ENCODE measurements at regions not wholly inside any gene's neighbourhood (a gene's known extent, or its start where the extent isn't known, plus 50 kb on each side); places are given as distances from the start of the nearest gene placed in this dataset.
"Not testable (repeated sequence)": the region's sequence is repeated elsewhere in the genome, so short reads cannot be mapped to it uniquely, and the experiment has no call there.

DNA sequence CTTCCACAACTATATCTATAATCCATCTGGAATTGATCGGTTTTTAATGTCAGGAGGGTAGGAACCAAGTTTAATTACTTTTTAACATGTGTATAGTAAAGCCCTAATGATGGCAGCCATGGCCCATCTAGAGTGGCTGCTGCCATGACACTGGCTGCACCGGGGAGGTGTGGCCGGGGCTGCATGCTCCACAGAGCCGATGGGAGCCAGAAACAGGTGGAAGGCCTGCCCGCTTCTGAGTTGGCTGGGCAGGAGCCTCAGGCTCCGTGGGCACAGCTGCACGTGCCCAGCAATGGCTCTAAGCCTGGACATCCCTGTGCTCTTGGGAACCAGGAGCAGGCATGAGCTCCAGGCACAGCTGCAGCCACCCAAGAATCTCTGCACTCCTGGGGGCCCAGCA is 73.0 kb downstream of the GBP6 start:
- Histone ChIP-seq H3K27me3 (ENCODE audit: insufficient read depth, poor library complexity, severe bottlenecking) (no peaks in the 10 kb centered on the region), H3K4me3 (replicated peaks; ENCODE audit: insufficient read depth, low read length) (no peak overlapping the region), H3K27ac (replicated peaks) (no peak overlapping the region)
- TF ChIP-seq SPI1 (IDR thresholded peaks at IDR 0.05; ENCODE audit: borderline replicate concordance, low read depth) (no peak), GABPA (IDR thresholded peaks at IDR 0.05; ENCODE audit: low read depth) (no peak), POLR2AphosphoS5 (IDR thresholded peaks at IDR 0.05; ENCODE audit: low read depth) (no peak)
- TF ChIP-seq, protein P1, sequence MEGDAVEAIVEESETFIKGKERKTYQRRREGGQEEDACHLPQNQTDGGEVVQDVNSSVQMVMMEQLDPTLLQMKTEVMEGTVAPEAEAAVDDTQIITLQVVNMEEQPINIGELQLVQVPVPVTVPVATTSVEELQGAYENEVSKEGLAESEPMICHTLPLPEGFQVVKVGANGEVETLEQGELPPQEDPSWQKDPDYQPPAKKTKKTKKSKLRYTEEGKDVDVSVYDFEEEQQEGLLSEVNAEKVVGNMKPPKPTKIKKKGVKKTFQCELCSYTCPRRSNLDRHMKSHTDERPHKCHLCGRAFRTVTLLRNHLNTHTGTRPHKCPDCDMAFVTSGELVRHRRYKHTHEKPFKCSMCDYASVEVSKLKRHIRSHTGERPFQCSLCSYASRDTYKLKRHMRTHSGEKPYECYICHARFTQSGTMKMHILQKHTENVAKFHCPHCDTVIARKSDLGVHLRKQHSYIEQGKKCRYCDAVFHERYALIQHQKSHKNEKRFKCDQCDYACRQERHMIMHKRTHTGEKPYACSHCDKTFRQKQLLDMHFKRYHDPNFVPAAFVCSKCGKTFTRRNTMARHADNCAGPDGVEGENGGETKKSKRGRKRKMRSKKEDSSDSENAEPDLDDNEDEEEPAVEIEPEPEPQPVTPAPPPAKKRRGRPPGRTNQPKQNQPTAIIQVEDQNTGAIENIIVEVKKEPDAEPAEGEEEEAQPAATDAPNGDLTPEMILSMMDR (IDR thresholded peaks at IDR 0.05; ENCODE audit: insufficient read depth, low read length) = no peak
- TF ChIP-seq, protein P2, sequence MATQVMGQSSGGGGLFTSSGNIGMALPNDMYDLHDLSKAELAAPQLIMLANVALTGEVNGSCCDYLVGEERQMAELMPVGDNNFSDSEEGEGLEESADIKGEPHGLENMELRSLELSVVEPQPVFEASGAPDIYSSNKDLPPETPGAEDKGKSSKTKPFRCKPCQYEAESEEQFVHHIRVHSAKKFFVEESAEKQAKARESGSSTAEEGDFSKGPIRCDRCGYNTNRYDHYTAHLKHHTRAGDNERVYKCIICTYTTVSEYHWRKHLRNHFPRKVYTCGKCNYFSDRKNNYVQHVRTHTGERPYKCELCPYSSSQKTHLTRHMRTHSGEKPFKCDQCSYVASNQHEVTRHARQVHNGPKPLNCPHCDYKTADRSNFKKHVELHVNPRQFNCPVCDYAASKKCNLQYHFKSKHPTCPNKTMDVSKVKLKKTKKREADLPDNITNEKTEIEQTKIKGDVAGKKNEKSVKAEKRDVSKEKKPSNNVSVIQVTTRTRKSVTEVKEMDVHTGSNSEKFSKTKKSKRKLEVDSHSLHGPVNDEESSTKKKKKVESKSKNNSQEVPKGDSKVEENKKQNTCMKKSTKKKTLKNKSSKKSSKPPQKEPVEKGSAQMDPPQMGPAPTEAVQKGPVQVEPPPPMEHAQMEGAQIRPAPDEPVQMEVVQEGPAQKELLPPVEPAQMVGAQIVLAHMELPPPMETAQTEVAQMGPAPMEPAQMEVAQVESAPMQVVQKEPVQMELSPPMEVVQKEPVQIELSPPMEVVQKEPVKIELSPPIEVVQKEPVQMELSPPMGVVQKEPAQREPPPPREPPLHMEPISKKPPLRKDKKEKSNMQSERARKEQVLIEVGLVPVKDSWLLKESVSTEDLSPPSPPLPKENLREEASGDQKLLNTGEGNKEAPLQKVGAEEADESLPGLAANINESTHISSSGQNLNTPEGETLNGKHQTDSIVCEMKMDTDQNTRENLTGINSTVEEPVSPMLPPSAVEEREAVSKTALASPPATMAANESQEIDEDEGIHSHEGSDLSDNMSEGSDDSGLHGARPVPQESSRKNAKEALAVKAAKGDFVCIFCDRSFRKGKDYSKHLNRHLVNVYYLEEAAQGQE (IDR thresholded peaks at IDR 0.05; ENCODE audit: insufficient replicate concordance, low read depth) = no peak
- DNase-seq (ENCODE audit: low read depth in 1 of 2, low spot score in 1 of 2) = no peak

DNA sequence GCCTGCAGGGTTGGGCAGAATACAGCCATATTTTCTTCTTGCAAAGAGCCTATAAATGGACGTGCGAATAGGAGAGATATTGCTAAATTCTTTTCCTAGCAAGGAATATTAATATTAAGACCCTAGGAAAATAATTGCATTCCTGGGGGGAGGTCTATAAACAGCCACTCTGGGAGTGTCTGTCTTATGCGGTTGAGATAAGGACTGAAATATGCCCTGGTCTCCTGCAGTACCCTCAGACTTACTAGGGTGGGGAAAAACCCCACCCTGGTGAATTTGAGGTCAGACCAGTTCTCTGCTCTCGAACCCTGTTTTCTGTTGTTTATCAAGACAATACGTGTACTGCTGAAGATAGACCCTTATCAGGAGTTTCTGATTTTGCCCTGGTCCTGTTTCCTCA is 74.4 kb downstream of the GBP6 start:
- H3K27me3 ChIP-seq (ENCODE audit: insufficient read depth, poor library complexity, severe bottlenecking); DNase-seq (ENCODE audit: low read depth in 1 of 2, low spot score in 1 of 2); H3K4me3 ChIP-seq (replicated peaks; ENCODE audit: insufficient read depth, low read length); H3K27ac ChIP-seq (replicated peaks): not testable (repeated sequence)

DNA sequence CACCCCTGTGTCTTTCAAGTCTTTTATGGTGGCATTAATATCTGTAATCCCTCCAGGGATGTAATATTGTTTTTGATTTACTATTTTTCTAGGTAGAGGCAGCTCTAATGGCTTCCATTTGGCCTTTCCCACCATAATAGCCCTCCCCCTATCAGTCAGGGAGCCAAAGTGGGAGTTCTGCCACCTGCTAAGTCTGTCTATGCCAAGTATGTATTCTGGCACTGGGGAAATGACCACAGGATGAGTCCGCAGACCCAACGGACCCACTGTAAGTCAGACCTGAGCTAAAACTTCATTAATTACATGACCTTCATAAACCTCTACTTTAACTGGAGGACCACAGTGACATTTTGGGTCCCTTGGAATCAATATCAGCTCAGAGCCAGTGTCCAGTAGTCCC is 77.1 kb downstream of the GBP6 start:
- TF ChIP-seq SPI1 (IDR thresholded peaks at IDR 0.05; ENCODE audit: borderline replicate concordance, low read depth) (no peak), GABPA (IDR thresholded peaks at IDR 0.05; ENCODE audit: low read depth) (no peak), POLR2AphosphoS5 (IDR thresholded peaks at IDR 0.05; ENCODE audit: low read depth) (no peak)
- TF ChIP-seq, protein P2 (IDR thresholded peaks at IDR 0.05; ENCODE audit: insufficient replicate concordance, low read depth) = no peak
- TF ChIP-seq, protein P1 (IDR thresholded peaks at IDR 0.05; ENCODE audit: insufficient read depth, low read length) = no peak
- no peaks in the 10 kb centered on the region for H3K27me3 ChIP-seq (ENCODE audit: insufficient read depth, poor library complexity, severe bottlenecking)
- H3K4me3 ChIP-seq (replicated peaks; ENCODE audit: insufficient read depth, low read length) = no peak overlapping the region
- no peak overlapping the region for H3K27ac ChIP-seq (replicated peaks)
- no peak for DNase-seq (ENCODE audit: low read depth in 1 of 2, low spot score in 1 of 2)

DNA sequence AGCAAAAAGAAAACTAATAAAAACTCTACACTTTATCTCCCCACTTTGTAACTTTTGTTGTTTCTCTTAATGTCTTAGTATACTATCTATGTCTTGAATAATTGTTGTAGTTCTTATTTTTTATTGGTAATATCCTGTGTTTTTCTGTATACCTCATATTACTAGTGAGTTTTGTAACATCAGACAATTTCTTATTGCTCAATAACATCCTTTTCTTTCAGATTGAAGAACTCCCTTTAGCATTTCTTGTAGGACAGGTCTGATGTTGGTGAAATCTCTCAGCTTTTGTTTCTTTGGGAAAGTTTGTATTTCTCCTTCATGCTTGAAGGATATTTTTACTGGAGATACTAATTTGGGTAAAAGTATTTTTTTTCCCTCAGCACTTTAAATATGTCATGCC is 79.8 kb upstream of the LRRC8B start:
- DNase-seq (ENCODE audit: low read depth in 1 of 2, low spot score in 1 of 2) = no peak
- no peak for TF ChIP-seq POLR2AphosphoS5 (IDR thresholded peaks at IDR 0.05; ENCODE audit: low read depth)
- TF ChIP-seq, protein P2 (IDR thresholded peaks at IDR 0.05; ENCODE audit: insufficient replicate concordance, low read depth) = no peak
- TF ChIP-seq GABPA (IDR thresholded peaks at IDR 0.05; ENCODE audit: low read depth) = no peak
- TF ChIP-seq, protein P1 (IDR thresholded peaks at IDR 0.05; ENCODE audit: insufficient read depth, low read length) = no peak
- TF ChIP-seq SPI1 (IDR thresholded peaks at IDR 0.05; ENCODE audit: borderline replicate concordance, low read depth) = no peak
- no peak overlapping the region for H3K27ac ChIP-seq (replicated peaks)

More for the DNA sequence above, 79.8 kb upstream of the LRRC8B start:
- Histone ChIP-seq H3K27me3 (ENCODE audit: insufficient read depth, poor library complexity, severe bottlenecking) (no peaks in the 10 kb centered on the region), H3K4me3 (replicated peaks; ENCODE audit: insufficient read depth, low read length) (no peak overlapping the region)
